Fibroblast of lung (primary cell): ENCODE measurements at regions not wholly inside any gene's neighbourhood (a gene's known extent, or its start where the extent isn't known, plus 50 kb on each side); places are given as distances from the start of the nearest gene placed in this dataset.

Source experiments
- DNase-seq, 2 donors: peaks; one replicate each; pipeline versions ENCODE4 v3.0.0 to v3.0.0-alpha.2; 2010; ENCODE audit warnings: low read depth in 2 of 2
- H2AFZ ChIP-seq: 2 replicates; pipeline ENCODE4 v1.5.1; 2012; ENCODE audit warnings: low read length, control low read depth, inconsistent platforms
- H3K27ac ChIP-seq: 2 replicates; pipeline ENCODE4 v1.5.1; 2011; ENCODE audit warnings: low read length, control low read depth; ENCODE audit not compliant: insufficient read depth
- H3K27me3 ChIP-seq: 2 replicates; pipeline ENCODE4 v1.5.1; 2011; ENCODE audit warnings: mild to moderate bottlenecking, low read length; ENCODE audit not compliant: control insufficient read depth, insufficient read depth
- H3K36me3 ChIP-seq: 2 replicates; pipeline ENCODE4 v1.5.1; 2011; ENCODE audit warnings: low read length; ENCODE audit not compliant: control insufficient read depth, insufficient read depth
- H3K4me1 ChIP-seq: 2 replicates; pipeline ENCODE4 v1.5.1; 2011; ENCODE audit warnings: low read length; ENCODE audit not compliant: control insufficient read depth, insufficient read depth; ENCODE audit errors: extremely low read depth
- H3K4me2 ChIP-seq: 2 replicates; pipeline ENCODE4 v1.5.1; 2011; ENCODE audit warnings: low read length, control low read depth; ENCODE audit not compliant: insufficient read depth; ENCODE audit errors: extremely low read depth
- H3K4me3 ChIP-seq, 4 experiments: fragments of 200-600 bp in 1 of 4; sonication (generic) in 1 of 4; replicated peaks in 1 of 4; 2 replicates each; pipeline ENCODE4 v1.5.1; 2011 to 2016; ENCODE audit warnings: low read length in 4 of 4, low read depth in 3 of 4, mild to moderate bottlenecking in 3 of 4, control low read depth in 2 of 4, inconsistent platforms in 1 of 4, mixed read lengths in 1 of 4; ENCODE audit not compliant: insufficient read depth in 1 of 4; ENCODE audit errors: control extremely low read depth in 1 of 4
- H3K79me2 ChIP-seq: 2 replicates; pipeline ENCODE4 v1.5.1; 2012; ENCODE audit warnings: mild to moderate bottlenecking, low read length, inconsistent platforms; ENCODE audit not compliant: control insufficient read depth, insufficient read depth
- H3K9ac ChIP-seq: 2 replicates; pipeline ENCODE4 v1.5.1; 2011; ENCODE audit warnings: mild to moderate bottlenecking, low read length, control low read depth; ENCODE audit not compliant: insufficient read depth
- H3K9me3 ChIP-seq: 2 replicates; pipeline ENCODE4 v1.5.1; 2012; ENCODE audit warnings: low read depth, low read length; ENCODE audit not compliant: control insufficient read depth, insufficient read depth
- H4K20me1 ChIP-seq: 2 replicates; pipeline ENCODE4 v1.5.1; 2011; ENCODE audit warnings: low read length; ENCODE audit not compliant: control insufficient read depth, insufficient read depth; ENCODE audit errors: extremely low read depth
- CTCF ChIP-seq, 2 donors: IDR thresholded peaks in 1 of 2; conservative IDR thresholded peaks in 1 of 2; 1 replicate in 1 of 2; 2 replicates in 1 of 2; pipeline ENCODE4 v1.5.1; 2011 to 2012; ENCODE audit warnings: low read length in 2 of 2, control low read depth in 1 of 2, inconsistent platforms in 1 of 2, low read depth in 1 of 2, mild to moderate bottlenecking in 1 of 2
- EZH2 ChIP-seq: IDR thresholded peaks from 2 replicates; pipeline ENCODE4 v1.5.1; 2012; ENCODE audit warnings: low read length, control low read depth, mild to moderate bottlenecking; ENCODE audit errors: missing control alignments

GRCh38 chr4:187077744-187078401 is 354.2 kb upstream of the FAT1 start:
- Histone ChIP-seq H4K20me1 (no peaks in the 10 kb centered on the region), H3K36me3 (no peaks in the 10 kb centered on the region), H3K27ac (no peak overlapping the region), H3K27me3 (no peaks in the 10 kb centered on the region), H3K4me1 (no peaks in the 10 kb centered on the region), H2AFZ (no peak overlapping the region), H3K9me3 (no peaks in the 10 kb centered on the region), H3K4me2 (no peak overlapping the region), H3K79me2 (no peaks in the 10 kb centered on the region), H3K4me3 (no peak overlapping the region), H3K9ac (no peak overlapping the region)
- no peak for DNase-seq
- TF ChIP-seq CTCF (conservative IDR thresholded peaks at IDR 0.05 in 1 of 2, IDR thresholded peaks at IDR 0.05 in 1 of 2; ENCODE audit: low read depth in 1 of 2, low read length in 2 of 2) (no peak), EZH2 (no peak)

- no peaks in the 10 kb centered on the region for H4K20me1 ChIP-seq
- H3K4me1 ChIP-seq, result no peaks in the 10 kb centered on the region
- no peak overlapping the region for H2AFZ ChIP-seq
- H3K4me2 ChIP-seq, result no peak overlapping the region
- H3K9ac ChIP-seq, result no peak overlapping the region
- H3K4me3 ChIP-seq, result no peak overlapping the region
- TF ChIP-seq EZH2 (no peak), CTCF (conservative IDR thresholded peaks at IDR 0.05 in 1 of 2, IDR thresholded peaks at IDR 0.05 in 1 of 2; ENCODE audit: low read depth in 1 of 2, low read length in 2 of 2) (no peak)
- H3K27me3 ChIP-seq, result no peaks in the 10 kb centered on the region
- no peaks in the 10 kb centered on the region for H3K9me3 ChIP-seq
- peak in 1 of 2 donors; percentile 4 for DNase-seq
- H3K27ac ChIP-seq, result no peak overlapping the region
- H3K36me3 ChIP-seq, result no peaks in the 10 kb centered on the region
- H3K79me2 ChIP-seq, result no peaks in the 10 kb centered on the region
Measured at GRCh38 chr4:187084701-187085100, 361.0 kb upstream of the FAT1 start.

- Histone ChIP-seq H3K36me3 (no peaks in the 10 kb centered on the region), H3K4me1 (no peaks in the 10 kb centered on the region), H3K79me2 (no peaks in the 10 kb centered on the region), H3K4me2 (no peak overlapping the region), H3K27me3 (no peaks in the 10 kb centered on the region), H3K27ac (no peak overlapping the region), H3K9ac (no peak overlapping the region), H2AFZ (no peak overlapping the region), H3K9me3 (no peaks in the 10 kb centered on the region), H3K4me3 (no peak overlapping the region), H4K20me1 (no peaks in the 10 kb centered on the region)
- DNase-seq, result no peak
- TF ChIP-seq EZH2, result no peak
- no peak for TF ChIP-seq CTCF (conservative IDR thresholded peaks at IDR 0.05 in 1 of 2, IDR thresholded peaks at IDR 0.05 in 1 of 2; ENCODE audit: low read depth in 1 of 2, low read length in 2 of 2)
Measured at GRCh38 chr4:187085339-187085738, 361.7 kb upstream of the FAT1 start.
